A673 (cell line): ENCODE measurements at regions not wholly inside any gene's neighbourhood (a gene's known extent, or its start where the extent isn't known, plus 50 kb on each side); places are given as distances from the start of the nearest gene placed in this dataset.

Source experiments
- EZH2 ChIP-seq: fragments of 200-600 bp; sonication (generic); IDR thresholded peaks from 2 replicates; pipeline ENCODE4 v1.6.1; 2017; ENCODE audit warnings: borderline replicate concordance, low read depth, mild to moderate bottlenecking, mixed read lengths, antibody characterized with exemption, low read length; ENCODE audit not compliant: poor library complexity, severe bottlenecking
- TF ChIP-seq, protein P1 (sequence below): fragments of 300-800, 200-600 bp; sonication (generic); conservative IDR thresholded peaks from 2 replicates; pipeline ENCODE4 v1.5.1; 2017; ENCODE audit warnings: low read depth, mild to moderate bottlenecking, antibody characterized with exemption, low read length, moderate library complexity, mixed read lengths

DNA sequence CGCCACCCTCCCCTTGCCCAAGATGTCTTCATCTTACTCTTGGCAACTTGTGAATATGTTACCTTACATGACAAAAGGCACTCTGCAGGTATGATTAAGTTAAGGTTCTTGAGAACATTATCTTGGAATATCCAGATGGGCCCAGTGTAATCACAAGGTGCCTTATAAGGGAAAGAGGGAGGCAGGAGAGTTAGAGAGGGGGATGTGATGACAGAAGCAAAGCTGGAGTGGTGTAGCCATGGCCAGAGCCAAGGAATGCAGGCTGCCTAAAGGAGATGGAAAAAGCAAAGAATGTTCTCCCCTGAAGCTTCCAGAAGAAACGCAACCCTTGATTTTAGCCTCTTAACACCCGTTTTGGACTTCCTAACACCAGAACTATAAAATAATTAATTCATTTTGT, 318.0 kb downstream of the C7orf25 start:
- TF ChIP-seq, protein P1, sequence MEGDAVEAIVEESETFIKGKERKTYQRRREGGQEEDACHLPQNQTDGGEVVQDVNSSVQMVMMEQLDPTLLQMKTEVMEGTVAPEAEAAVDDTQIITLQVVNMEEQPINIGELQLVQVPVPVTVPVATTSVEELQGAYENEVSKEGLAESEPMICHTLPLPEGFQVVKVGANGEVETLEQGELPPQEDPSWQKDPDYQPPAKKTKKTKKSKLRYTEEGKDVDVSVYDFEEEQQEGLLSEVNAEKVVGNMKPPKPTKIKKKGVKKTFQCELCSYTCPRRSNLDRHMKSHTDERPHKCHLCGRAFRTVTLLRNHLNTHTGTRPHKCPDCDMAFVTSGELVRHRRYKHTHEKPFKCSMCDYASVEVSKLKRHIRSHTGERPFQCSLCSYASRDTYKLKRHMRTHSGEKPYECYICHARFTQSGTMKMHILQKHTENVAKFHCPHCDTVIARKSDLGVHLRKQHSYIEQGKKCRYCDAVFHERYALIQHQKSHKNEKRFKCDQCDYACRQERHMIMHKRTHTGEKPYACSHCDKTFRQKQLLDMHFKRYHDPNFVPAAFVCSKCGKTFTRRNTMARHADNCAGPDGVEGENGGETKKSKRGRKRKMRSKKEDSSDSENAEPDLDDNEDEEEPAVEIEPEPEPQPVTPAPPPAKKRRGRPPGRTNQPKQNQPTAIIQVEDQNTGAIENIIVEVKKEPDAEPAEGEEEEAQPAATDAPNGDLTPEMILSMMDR, result no peak
- no peak for TF ChIP-seq EZH2
